Loucy (cell line): ENCODE measurements at regions not wholly inside any gene's neighbourhood (a gene's known extent, or its start where the extent isn't known, plus 50 kb on each side); places are given as distances from the start of the nearest gene placed in this dataset.

Source experiments
- H2AFZ ChIP-seq: fragments of 200-600 bp; sonication (generic); 2 replicates; pipeline ENCODE4 v1.6.0; 2016; ENCODE audit warnings: antibody characterized with exemption, mild to moderate bottlenecking, low read length, moderate library complexity
- H3F3A ChIP-seq: fragments of 200-600 bp; 2 replicates; pipeline ENCODE4 v1.6.0; 2016; ENCODE audit warnings: antibody characterized with exemption, low read depth, mild to moderate bottlenecking
- H3K27me3 ChIP-seq: fragments of 200-600 bp; sonication (generic); 2 replicates; pipeline ENCODE4 v1.6.1; 2014; ENCODE audit warnings: low read length, mild to moderate bottlenecking; ENCODE audit not compliant: insufficient read depth, poor library complexity, severe bottlenecking
- H3K36me3 ChIP-seq: fragments of 200-600 bp; sonication (generic); 2 replicates; pipeline ENCODE4 v1.6.1; 2016; ENCODE audit warnings: low read length; ENCODE audit not compliant: insufficient read depth
- H3K4me1 ChIP-seq: fragments of 200-600 bp; sonication (generic); 2 replicates; pipeline ENCODE4 v1.5.1; 2014; ENCODE audit warnings: low read length, mild to moderate bottlenecking; ENCODE audit not compliant: insufficient read depth, poor library complexity, severe bottlenecking
- H3K4me2 ChIP-seq: fragments of 200-600 bp; sonication (generic); 2 replicates; pipeline ENCODE4 v1.6.0; 2014; ENCODE audit warnings: antibody characterized with exemption, low read length, low read depth, mild to moderate bottlenecking; ENCODE audit not compliant: poor library complexity, severe bottlenecking
- H3K4me3 ChIP-seq: fragments of 200-600 bp; sonication (generic); 2 replicates; pipeline ENCODE4 v1.5.1; 2014; ENCODE audit warnings: low read length, mild to moderate bottlenecking, mixed read lengths; ENCODE audit not compliant: poor library complexity, severe bottlenecking
- H3K79me2 ChIP-seq: fragments of 200-600 bp; sonication (generic); 2 replicates; pipeline ENCODE4 v1.6.1; 2014; ENCODE audit warnings: low read length; ENCODE audit not compliant: insufficient read depth
- H3K9ac ChIP-seq: fragments of 200-600 bp; sonication (generic); 2 replicates; pipeline ENCODE4 v1.6.0; 2014; ENCODE audit warnings: mild to moderate bottlenecking, low read depth, low read length, moderate library complexity; ENCODE audit not compliant: poor library complexity, severe bottlenecking
- H3K9me2 ChIP-seq: fragments of 200-600 bp; sonication (generic); replicated peaks from 2 replicates; pipeline ENCODE4 v1.6.1; 2016; ENCODE audit warnings: low read depth, low read length, mixed read lengths
- H3K9me3 ChIP-seq: fragments of 200-600 bp; sonication (generic); 2 replicates; pipeline ENCODE4 v1.6.1; 2014; ENCODE audit warnings: mild to moderate bottlenecking, antibody characterized with exemption, low read length, low read depth; ENCODE audit not compliant: insufficient read depth
- H4K20me1 ChIP-seq: fragments of 200-600 bp; sonication (generic); 2 replicates; pipeline ENCODE4 v1.6.0; 2014; ENCODE audit warnings: antibody characterized with exemption, low read length, mild to moderate bottlenecking; ENCODE audit not compliant: insufficient read depth, poor library complexity, severe bottlenecking
- EZH2phosphoT487 ChIP-seq: fragments of 200-600 bp; IDR thresholded peaks from 2 replicates; pipeline ENCODE4 v1.6.1; 2018; ENCODE audit warnings: antibody characterized with exemption, mild to moderate bottlenecking, moderate library complexity, borderline replicate concordance
- TF ChIP-seq, protein P1 (sequence below): fragments of 200-600 bp; sonication (generic); conservative IDR thresholded peaks from 2 replicates; pipeline ENCODE4 v1.5.1; 2014; ENCODE audit warnings: mild to moderate bottlenecking, antibody characterized with exemption, low read length

DNA sequence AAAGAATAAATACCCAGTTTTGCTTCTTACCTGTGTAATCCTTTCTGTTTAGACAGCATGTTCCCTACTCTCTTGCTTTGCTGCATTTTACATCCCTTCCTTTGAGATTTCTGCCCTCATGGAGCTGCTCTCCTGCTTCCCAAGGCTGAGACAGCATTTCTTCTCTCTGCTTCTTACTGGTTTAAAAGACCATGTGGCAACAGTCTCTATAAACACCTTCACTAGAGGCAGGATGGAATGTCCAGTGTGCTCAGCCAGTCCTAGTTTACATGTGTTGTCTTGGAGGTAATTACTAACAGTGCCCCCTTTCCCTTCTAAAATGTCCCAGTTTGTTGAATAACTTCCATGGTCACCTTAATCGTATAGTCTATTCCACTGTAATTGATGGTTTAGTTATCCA lies 262.3 kb downstream of the CNTN3 start:
- Histone ChIP-seq H3K4me2 (no peak overlapping the region), H3F3A (no peaks in the 10 kb centered on the region), H3K79me2 (no peaks in the 10 kb centered on the region), H3K36me3 (no peaks in the 10 kb centered on the region), H4K20me1 (no peaks in the 10 kb centered on the region), H3K4me3 (no peak overlapping the region), H2AFZ (no peak overlapping the region), H3K9me2 (no peaks in the 10 kb centered on the region), H3K9me3 (no peaks in the 10 kb centered on the region), H3K9ac (no peak overlapping the region), H3K4me1 (no peaks in the 10 kb centered on the region), H3K27me3 (no peaks in the 10 kb centered on the region)
- no peak for TF ChIP-seq EZH2phosphoT487
- TF ChIP-seq, protein P1, sequence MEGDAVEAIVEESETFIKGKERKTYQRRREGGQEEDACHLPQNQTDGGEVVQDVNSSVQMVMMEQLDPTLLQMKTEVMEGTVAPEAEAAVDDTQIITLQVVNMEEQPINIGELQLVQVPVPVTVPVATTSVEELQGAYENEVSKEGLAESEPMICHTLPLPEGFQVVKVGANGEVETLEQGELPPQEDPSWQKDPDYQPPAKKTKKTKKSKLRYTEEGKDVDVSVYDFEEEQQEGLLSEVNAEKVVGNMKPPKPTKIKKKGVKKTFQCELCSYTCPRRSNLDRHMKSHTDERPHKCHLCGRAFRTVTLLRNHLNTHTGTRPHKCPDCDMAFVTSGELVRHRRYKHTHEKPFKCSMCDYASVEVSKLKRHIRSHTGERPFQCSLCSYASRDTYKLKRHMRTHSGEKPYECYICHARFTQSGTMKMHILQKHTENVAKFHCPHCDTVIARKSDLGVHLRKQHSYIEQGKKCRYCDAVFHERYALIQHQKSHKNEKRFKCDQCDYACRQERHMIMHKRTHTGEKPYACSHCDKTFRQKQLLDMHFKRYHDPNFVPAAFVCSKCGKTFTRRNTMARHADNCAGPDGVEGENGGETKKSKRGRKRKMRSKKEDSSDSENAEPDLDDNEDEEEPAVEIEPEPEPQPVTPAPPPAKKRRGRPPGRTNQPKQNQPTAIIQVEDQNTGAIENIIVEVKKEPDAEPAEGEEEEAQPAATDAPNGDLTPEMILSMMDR: no peak

DNA sequence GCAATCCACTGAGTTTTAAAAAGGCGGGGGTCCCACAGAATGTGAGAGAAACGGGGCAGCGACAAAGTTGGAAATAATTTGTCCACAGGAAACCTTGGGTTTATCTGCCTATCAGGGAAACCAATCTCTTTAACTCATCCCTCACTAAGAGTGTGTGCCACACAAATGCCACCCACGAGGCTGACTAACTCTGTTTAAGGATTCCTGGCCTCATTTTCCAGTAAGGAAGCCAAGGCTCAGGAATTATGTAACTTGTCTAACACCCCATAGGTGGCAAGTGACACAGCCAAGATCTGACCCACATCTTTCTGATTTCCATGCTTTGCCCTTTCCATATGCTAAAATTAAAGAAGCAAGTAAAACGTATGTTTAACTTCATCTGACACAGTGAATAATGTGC lies 263.2 kb downstream of the CNTN3 start:
- Histone ChIP-seq H3K36me3 (no peaks in the 10 kb centered on the region), H2AFZ (no peak overlapping the region), H3K4me2 (no peak overlapping the region), H3K9me3 (no peaks in the 10 kb centered on the region), H3K9me2 (no peaks in the 10 kb centered on the region), H3K4me1 (no peaks in the 10 kb centered on the region), H3F3A (no peaks in the 10 kb centered on the region), H3K9ac (no peak overlapping the region), H3K79me2 (no peaks in the 10 kb centered on the region), H4K20me1 (no peaks in the 10 kb centered on the region), H3K4me3 (no peak overlapping the region), H3K27me3 (no peaks in the 10 kb centered on the region)
- TF ChIP-seq, protein P1: no peak
- TF ChIP-seq EZH2phosphoT487: no peak

DNA sequence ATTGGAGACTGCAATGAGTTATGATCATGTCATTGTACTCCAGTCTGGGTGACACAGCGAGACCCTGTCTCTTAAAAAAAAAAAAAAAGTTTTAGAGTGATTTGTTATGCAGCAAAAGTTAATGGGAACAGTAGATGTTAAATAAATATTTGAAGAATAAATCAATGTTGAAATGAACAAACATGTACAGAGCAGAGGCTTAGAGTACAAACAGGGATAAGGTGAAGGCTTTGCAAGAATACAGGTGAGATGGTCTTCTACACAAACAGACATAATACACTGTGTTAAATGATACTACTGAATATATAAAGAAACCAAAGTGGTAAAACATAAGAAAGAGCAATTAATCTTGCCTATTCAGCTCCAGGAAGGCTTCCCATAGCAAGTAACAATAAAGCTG lies 265.4 kb downstream of the CNTN3 start:
- TF ChIP-seq EZH2phosphoT487: no peak
- TF ChIP-seq, protein P1: no peak
- H3K4me2 ChIP-seq: no peak overlapping the region
- H3K9ac ChIP-seq: no peak overlapping the region
- no peaks in the 10 kb centered on the region for H3K36me3 ChIP-seq
- no peaks in the 10 kb centered on the region for H3K9me2 ChIP-seq
- H3K4me3 ChIP-seq: no peak overlapping the region
- H3K27me3 ChIP-seq: no peaks in the 10 kb centered on the region
- no peaks in the 10 kb centered on the region for H4K20me1 ChIP-seq
- H3F3A ChIP-seq: no peaks in the 10 kb centered on the region
- no peak overlapping the region for H2AFZ ChIP-seq
- H3K9me3 ChIP-seq: no peaks in the 10 kb centered on the region
- no peaks in the 10 kb centered on the region for H3K79me2 ChIP-seq
- H3K4me1 ChIP-seq: no peaks in the 10 kb centered on the region
